ENCODE measurements at regions not wholly inside any gene's neighbourhood (a gene's known extent, or its start where the extent isn't known, plus 50 kb on each side); places are given as distances from the start of the nearest gene placed in this dataset.

DNA sequence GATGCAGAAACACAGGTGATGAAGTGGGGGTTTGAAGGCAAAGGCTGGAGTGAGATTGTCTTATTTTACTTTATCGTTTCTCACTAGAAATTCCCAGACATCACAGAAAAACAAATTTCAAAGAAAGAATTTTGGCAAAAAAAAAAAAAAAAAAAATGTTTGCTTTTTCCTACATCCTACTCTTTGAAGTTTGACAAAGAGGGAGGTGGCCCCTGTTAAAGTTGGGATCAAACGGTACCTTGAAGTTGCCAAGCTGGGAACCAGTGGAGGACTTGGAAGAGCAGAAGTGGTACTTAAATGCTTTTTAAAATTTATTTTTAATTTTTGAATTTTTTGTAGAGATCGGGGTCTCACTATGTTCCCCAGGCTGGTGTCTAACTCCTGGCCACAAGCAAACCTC lies 63.9 kb upstream of the KIF5B start:
- no peaks in the 10 kb centered on the region for H3K79me2 ChIP-seq (ENCODE audit: low read length)
- TF ChIP-seq EZH2 (IDR thresholded peaks at IDR 0.05; ENCODE audit: low read length, unreplicated experiment) (no peak), EZH2phosphoT487 (IDR thresholded peaks at IDR 0.05; ENCODE audit: borderline replicate concordance, low read length) (no peak)
- TF ChIP-seq, protein P1, sequence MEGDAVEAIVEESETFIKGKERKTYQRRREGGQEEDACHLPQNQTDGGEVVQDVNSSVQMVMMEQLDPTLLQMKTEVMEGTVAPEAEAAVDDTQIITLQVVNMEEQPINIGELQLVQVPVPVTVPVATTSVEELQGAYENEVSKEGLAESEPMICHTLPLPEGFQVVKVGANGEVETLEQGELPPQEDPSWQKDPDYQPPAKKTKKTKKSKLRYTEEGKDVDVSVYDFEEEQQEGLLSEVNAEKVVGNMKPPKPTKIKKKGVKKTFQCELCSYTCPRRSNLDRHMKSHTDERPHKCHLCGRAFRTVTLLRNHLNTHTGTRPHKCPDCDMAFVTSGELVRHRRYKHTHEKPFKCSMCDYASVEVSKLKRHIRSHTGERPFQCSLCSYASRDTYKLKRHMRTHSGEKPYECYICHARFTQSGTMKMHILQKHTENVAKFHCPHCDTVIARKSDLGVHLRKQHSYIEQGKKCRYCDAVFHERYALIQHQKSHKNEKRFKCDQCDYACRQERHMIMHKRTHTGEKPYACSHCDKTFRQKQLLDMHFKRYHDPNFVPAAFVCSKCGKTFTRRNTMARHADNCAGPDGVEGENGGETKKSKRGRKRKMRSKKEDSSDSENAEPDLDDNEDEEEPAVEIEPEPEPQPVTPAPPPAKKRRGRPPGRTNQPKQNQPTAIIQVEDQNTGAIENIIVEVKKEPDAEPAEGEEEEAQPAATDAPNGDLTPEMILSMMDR (conservative IDR thresholded peaks at IDR 0.05; ENCODE audit: low read depth, low read length): no peak
- H3K9ac ChIP-seq (ENCODE audit: low read length): no peak overlapping the region
- no peak overlapping the region for H3K27ac ChIP-seq (ENCODE audit: low read length)
- ChIA-PET CTCF (no interaction called here), POLR2A (ENCODE audit: unreplicated experiment) (no interaction called here)
- H3K36me3 ChIP-seq (ENCODE audit: low read depth, low read length): no peaks in the 10 kb centered on the region
- H4K20me1 ChIP-seq (ENCODE audit: low read length): no peaks in the 10 kb centered on the region
- DNase-seq: no peak
- H3K4me2 ChIP-seq (ENCODE audit: low read length): no peak overlapping the region
- H3K9me2 ChIP-seq (replicated peaks; ENCODE audit: low read length): no peaks in the 10 kb centered on the region
- intact Hi-C loops (cut with micrococcal nuclease): no loop called here
- H3K4me3 ChIP-seq (ENCODE audit: low read length): no peak overlapping the region
- H3F3A ChIP-seq (ENCODE audit: low read length, unreplicated experiment): no peaks in the 10 kb centered on the region
- no peaks in the 10 kb centered on the region for H3K9me3 ChIP-seq (ENCODE audit: low read length)
- H3K4me1 ChIP-seq (ENCODE audit: insufficient read depth, low read length): no peaks in the 10 kb centered on the region
- no TSS peak for BruUV-seq (replicated peaks)
- H3K27me3 ChIP-seq (ENCODE audit: low read length): no peaks in the 10 kb centered on the region
- no peak for ATAC-seq
- H2AFZ ChIP-seq (ENCODE audit: low read length): no peak overlapping the region

DNA sequence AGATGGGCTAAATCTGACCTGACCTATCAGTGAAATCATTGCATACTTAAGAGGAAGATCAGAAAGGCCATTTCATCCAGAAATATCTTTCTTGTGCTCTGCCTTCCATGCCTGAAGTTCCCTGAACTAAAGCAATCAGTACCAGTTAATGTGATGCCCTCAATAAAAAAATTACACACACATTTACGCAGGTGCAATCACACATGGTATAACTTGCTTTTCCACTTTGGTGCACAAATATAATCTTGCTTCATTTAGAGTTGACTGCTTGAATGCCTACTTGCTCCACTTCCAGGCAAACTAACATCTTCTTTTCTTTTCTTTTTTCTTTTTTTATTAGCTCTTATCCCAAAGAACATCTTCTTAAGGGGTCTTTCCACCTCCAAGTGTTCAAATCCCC lies 58.3 kb upstream of the KIF5B start:
- Histone ChIP-seq H3K36me3 (ENCODE audit: low read depth, low read length) (no peaks in the 10 kb centered on the region), H3K9me2 (replicated peaks; ENCODE audit: low read length) (no peaks in the 10 kb centered on the region), H3K4me3 (ENCODE audit: low read length) (no peak overlapping the region), H3K4me1 (ENCODE audit: insufficient read depth, low read length) (peaks cover 9% of the 10 kb centered on the region), H3F3A (ENCODE audit: low read length, unreplicated experiment) (no peaks in the 10 kb centered on the region), H3K4me2 (ENCODE audit: low read length) (no peak overlapping the region), H3K9me3 (ENCODE audit: low read length) (no peaks in the 10 kb centered on the region), H2AFZ (ENCODE audit: low read length) (no peak overlapping the region), H3K27me3 (ENCODE audit: low read length) (no peaks in the 10 kb centered on the region), H3K79me2 (ENCODE audit: low read length) (no peaks in the 10 kb centered on the region), H3K27ac (ENCODE audit: low read length) (no peak overlapping the region), H4K20me1 (ENCODE audit: low read length) (no peaks in the 10 kb centered on the region), H3K9ac (ENCODE audit: low read length) (no peak overlapping the region)
- BruUV-seq (replicated peaks): no TSS peak
- intact Hi-C loops (cut with micrococcal nuclease): no loop called here
- POLR2A ChIA-PET (ENCODE audit: unreplicated experiment): no interaction called here
- CTCF ChIA-PET: no interaction called here
- TF ChIP-seq EZH2 (IDR thresholded peaks at IDR 0.05; ENCODE audit: low read length, unreplicated experiment): no peak
- TF ChIP-seq, protein P1 (conservative IDR thresholded peaks at IDR 0.05; ENCODE audit: low read depth, low read length): no peak
- no peak for TF ChIP-seq EZH2phosphoT487 (IDR thresholded peaks at IDR 0.05; ENCODE audit: borderline replicate concordance, low read length)
- DNase-seq (peak; percentile 15), ATAC-seq (no peak)

DNA sequence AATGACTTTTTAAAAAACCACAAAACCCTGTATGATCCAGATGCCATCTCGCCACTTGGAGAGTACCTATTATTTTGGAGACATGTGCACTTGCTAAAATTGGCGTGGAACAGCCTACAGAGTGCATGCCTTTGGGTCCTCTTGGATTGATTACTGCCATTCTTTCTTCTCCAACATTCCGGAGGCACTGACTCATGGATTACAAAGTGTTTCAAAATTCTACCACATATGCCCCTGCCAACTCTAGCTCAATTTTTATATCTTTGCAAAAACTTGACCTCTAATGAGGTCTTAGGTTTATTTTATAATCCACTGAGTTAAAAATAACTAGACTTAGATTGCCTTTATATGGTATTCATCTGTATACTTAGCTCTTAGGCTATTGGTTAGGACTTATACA lies 55.8 kb upstream of the KIF5B start:
- no peak overlapping the region for H3K4me3 ChIP-seq (ENCODE audit: low read length)
- H3K4me2 ChIP-seq (ENCODE audit: low read length): no peak overlapping the region
- no peak overlapping the region for H2AFZ ChIP-seq (ENCODE audit: low read length)
- no peaks in the 10 kb centered on the region for H4K20me1 ChIP-seq (ENCODE audit: low read length)
- TF ChIP-seq, protein P1 (conservative IDR thresholded peaks at IDR 0.05; ENCODE audit: low read depth, low read length): no peak
- TF ChIP-seq EZH2phosphoT487 (IDR thresholded peaks at IDR 0.05; ENCODE audit: borderline replicate concordance, low read length): no peak
- no peak for TF ChIP-seq EZH2 (IDR thresholded peaks at IDR 0.05; ENCODE audit: low read length, unreplicated experiment)
- ChIA-PET POLR2A (ENCODE audit: unreplicated experiment) (no interaction called here), CTCF (no interaction called here)
- H3K79me2 ChIP-seq (ENCODE audit: low read length): no peaks in the 10 kb centered on the region
- ATAC-seq (peak; percentile 97), DNase-seq (peak; percentile 82)
- intact Hi-C loops (cut with micrococcal nuclease): no loop called here
- H3K9me3 ChIP-seq (ENCODE audit: low read length): no peaks in the 10 kb centered on the region
- no peaks in the 10 kb centered on the region for H3F3A ChIP-seq (ENCODE audit: low read length, unreplicated experiment)
- H3K27ac ChIP-seq (ENCODE audit: low read length): no peak overlapping the region
- no TSS peak for BruUV-seq (replicated peaks)
- H3K9me2 ChIP-seq (replicated peaks; ENCODE audit: low read length): no peaks in the 10 kb centered on the region
- H3K36me3 ChIP-seq (ENCODE audit: low read depth, low read length): no peaks in the 10 kb centered on the region
- H3K4me1 ChIP-seq (ENCODE audit: insufficient read depth, low read length): peaks cover 9% of the 10 kb centered on the region
- no peak overlapping the region for H3K9ac ChIP-seq (ENCODE audit: low read length)
- no peaks in the 10 kb centered on the region for H3K27me3 ChIP-seq (ENCODE audit: low read length)
